ENCODE measurements at regions not wholly inside any gene's neighbourhood (a gene's known extent, or its start where the extent isn't known, plus 50 kb on each side); places are given as distances from the start of the nearest gene placed in this dataset.

DNA sequence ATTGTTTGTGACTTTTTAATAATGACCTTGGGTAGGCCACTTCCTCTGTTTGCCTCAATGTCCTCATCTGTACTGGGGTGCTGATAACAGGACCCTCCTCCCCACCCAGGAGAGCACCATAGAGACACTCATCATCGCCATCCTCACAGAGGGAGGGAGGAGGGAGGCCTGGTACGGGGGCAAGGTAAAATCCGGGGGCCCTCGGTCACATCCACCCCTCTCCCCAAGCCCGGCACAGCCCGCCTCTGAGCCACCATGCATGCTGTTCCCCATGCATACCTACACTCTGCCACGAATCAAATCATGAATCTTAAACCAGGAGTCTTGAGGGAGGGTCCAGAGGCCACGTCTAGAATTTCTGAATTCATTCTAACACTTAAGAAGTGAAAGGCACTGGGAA lies 74.9 kb upstream of the IQSEC1 start:
- Histone ChIP-seq H3K27me3 (ENCODE audit: control insufficient read depth in 3 of 3, insufficient read depth in 3 of 3, low read length in 3 of 3) (peaks cover 0 to 2% (median 0%) of the 10 kb centered on the region in 3 donors), H3K27ac (ENCODE audit: low read depth, low read length) (no peak overlapping the region), H3K4me1 (ENCODE audit: control insufficient read depth in 3 of 3, insufficient read depth in 3 of 3, low read length in 3 of 3) (peaks cover 0 to 13% (median 11%) of the 10 kb centered on the region in 3 donors), H3K36me3 (ENCODE audit: control insufficient read depth in 3 of 3, insufficient read depth in 3 of 3, low read length in 3 of 3) (peaks cover 0 to 2% (median 0%) of the 10 kb centered on the region in 3 donors), H3K9me3 (ENCODE audit: control insufficient read depth in 3 of 3, low read length in 3 of 3) (peaks cover 0 to 2% (median 0%) of the 10 kb centered on the region in 3 donors), H3K9ac (ENCODE audit: low read depth in 1 of 3, low read length in 3 of 3) (no peak overlapping the region), H3K4me3 (ENCODE audit: low read length in 3 of 3) (no peak overlapping the region)

- no peak overlapping the region for H3K9ac ChIP-seq (ENCODE audit: low read depth in 1 of 3, low read length in 3 of 3)
- H3K4me1 ChIP-seq (ENCODE audit: control insufficient read depth in 3 of 3, insufficient read depth in 3 of 3, low read length in 3 of 3), result peaks cover 0 to 13% (median 11%) of the 10 kb centered on the region in 3 donors
- H3K27ac ChIP-seq (ENCODE audit: low read depth, low read length), result no peak overlapping the region
- no peak overlapping the region for H3K4me3 ChIP-seq (ENCODE audit: low read length in 3 of 3)
- H3K27me3 ChIP-seq (ENCODE audit: control insufficient read depth in 3 of 3, insufficient read depth in 3 of 3, low read length in 3 of 3), result peaks cover 0 to 2% (median 0%) of the 10 kb centered on the region in 3 donors
- H3K36me3 ChIP-seq (ENCODE audit: control insufficient read depth in 3 of 3, insufficient read depth in 3 of 3, low read length in 3 of 3), result peaks cover 0 to 2% (median 0%) of the 10 kb centered on the region in 3 donors
- H3K9me3 ChIP-seq (ENCODE audit: control insufficient read depth in 3 of 3, low read length in 3 of 3), result peaks cover 0 to 2% (median 0%) of the 10 kb centered on the region in 3 donors
These were observed 74.1 kb upstream of the IQSEC1 start for GRCh38 chr3:13147344-13147743.

GRCh38 chr3:13146643-13147143 lies 73.5 kb upstream of the IQSEC1 start:
- H3K27me3 ChIP-seq (ENCODE audit: control insufficient read depth in 3 of 3, insufficient read depth in 3 of 3, low read length in 3 of 3), result peaks cover 0 to 2% (median 1%) of the 10 kb centered on the region in 3 donors
- peaks cover 0 to 13% (median 11%) of the 10 kb centered on the region in 3 donors for H3K4me1 ChIP-seq (ENCODE audit: control insufficient read depth in 3 of 3, insufficient read depth in 3 of 3, low read length in 3 of 3)
- no peak overlapping the region for H3K4me3 ChIP-seq (ENCODE audit: low read length in 3 of 3)
- H3K9ac ChIP-seq (ENCODE audit: low read depth in 1 of 3, low read length in 3 of 3), result no peak overlapping the region
- peaks cover 0 to 2% (median 0%) of the 10 kb centered on the region in 3 donors for H3K36me3 ChIP-seq (ENCODE audit: control insufficient read depth in 3 of 3, insufficient read depth in 3 of 3, low read length in 3 of 3)
- no peak overlapping the region for H3K27ac ChIP-seq (ENCODE audit: low read depth, low read length)
- H3K9me3 ChIP-seq (ENCODE audit: control insufficient read depth in 3 of 3, low read length in 3 of 3), result peaks cover 0 to 2% (median 0%) of the 10 kb centered on the region in 3 donors

GRCh38 chr3:13145826-13146642 lies 72.8 kb upstream of the IQSEC1 start:
- Histone ChIP-seq H3K36me3 (ENCODE audit: control insufficient read depth in 3 of 3, insufficient read depth in 3 of 3, low read length in 3 of 3) (peaks cover 0 to 2% (median 0%) of the 10 kb centered on the region in 3 donors), H3K9ac (ENCODE audit: low read depth in 1 of 3, low read length in 3 of 3) (no peak overlapping the region), H3K9me3 (ENCODE audit: control insufficient read depth in 3 of 3, low read length in 3 of 3) (peaks cover 0 to 2% (median 0%) of the 10 kb centered on the region in 3 donors), H3K27ac (ENCODE audit: low read depth, low read length) (no peak overlapping the region), H3K4me1 (ENCODE audit: control insufficient read depth in 3 of 3, insufficient read depth in 3 of 3, low read length in 3 of 3) (peaks cover 0 to 13% (median 11%) of the 10 kb centered on the region in 3 donors), H3K27me3 (ENCODE audit: control insufficient read depth in 3 of 3, insufficient read depth in 3 of 3, low read length in 3 of 3) (peaks cover 0 to 3% (median 2%) of the 10 kb centered on the region in 3 donors), H3K4me3 (ENCODE audit: low read length in 3 of 3) (no peak overlapping the region)

- no peak overlapping the region for H3K4me3 ChIP-seq (ENCODE audit: low read length in 3 of 3)
- no peaks in the 10 kb centered on the region for H3K36me3 ChIP-seq (ENCODE audit: control insufficient read depth in 3 of 3, insufficient read depth in 3 of 3, low read length in 3 of 3)
- no peak overlapping the region for H3K9ac ChIP-seq (ENCODE audit: low read depth in 1 of 3, low read length in 3 of 3)
- peaks cover 0 to 13% (median 11%) of the 10 kb centered on the region in 3 donors for H3K4me1 ChIP-seq (ENCODE audit: control insufficient read depth in 3 of 3, insufficient read depth in 3 of 3, low read length in 3 of 3)
- H3K27ac ChIP-seq (ENCODE audit: low read depth, low read length), result no peak overlapping the region
- peaks cover under 1 to 7% (median 3%) of the 10 kb centered on the region in 3 donors for H3K27me3 ChIP-seq (ENCODE audit: control insufficient read depth in 3 of 3, insufficient read depth in 3 of 3, low read length in 3 of 3)
- H3K9me3 ChIP-seq (ENCODE audit: control insufficient read depth in 3 of 3, low read length in 3 of 3), result peaks cover 0 to 2% (median 0%) of the 10 kb centered on the region in 3 donors
These were observed 72.0 kb upstream of the IQSEC1 start for GRCh38 chr3:13145131-13145825.

- H3K4me3 ChIP-seq (ENCODE audit: low read length in 3 of 3), result no peak overlapping the region
- peaks cover 0 to 2% (median 0%) of the 10 kb centered on the region in 3 donors for H3K9me3 ChIP-seq (ENCODE audit: control insufficient read depth in 3 of 3, low read length in 3 of 3)
- H3K27ac ChIP-seq (ENCODE audit: low read depth, low read length), result no peak overlapping the region
- peak overlapping the region in 1 of 3 donors; percentile 50 for H3K9ac ChIP-seq (ENCODE audit: low read depth in 1 of 3, low read length in 3 of 3)
- H3K27me3 ChIP-seq (ENCODE audit: control insufficient read depth in 3 of 3, insufficient read depth in 3 of 3, low read length in 3 of 3), result peaks cover 3 to 7% (median 5%) of the 10 kb centered on the region in 3 donors
- H3K4me1 ChIP-seq (ENCODE audit: control insufficient read depth in 3 of 3, insufficient read depth in 3 of 3, low read length in 3 of 3), result peaks cover 0 to 13% (median 11%) of the 10 kb centered on the region in 3 donors
- no peaks in the 10 kb centered on the region for H3K36me3 ChIP-seq (ENCODE audit: control insufficient read depth in 3 of 3, insufficient read depth in 3 of 3, low read length in 3 of 3)
These were observed 71.2 kb upstream of the IQSEC1 start for GRCh38 chr3:13144163-13145023.

DNA sequence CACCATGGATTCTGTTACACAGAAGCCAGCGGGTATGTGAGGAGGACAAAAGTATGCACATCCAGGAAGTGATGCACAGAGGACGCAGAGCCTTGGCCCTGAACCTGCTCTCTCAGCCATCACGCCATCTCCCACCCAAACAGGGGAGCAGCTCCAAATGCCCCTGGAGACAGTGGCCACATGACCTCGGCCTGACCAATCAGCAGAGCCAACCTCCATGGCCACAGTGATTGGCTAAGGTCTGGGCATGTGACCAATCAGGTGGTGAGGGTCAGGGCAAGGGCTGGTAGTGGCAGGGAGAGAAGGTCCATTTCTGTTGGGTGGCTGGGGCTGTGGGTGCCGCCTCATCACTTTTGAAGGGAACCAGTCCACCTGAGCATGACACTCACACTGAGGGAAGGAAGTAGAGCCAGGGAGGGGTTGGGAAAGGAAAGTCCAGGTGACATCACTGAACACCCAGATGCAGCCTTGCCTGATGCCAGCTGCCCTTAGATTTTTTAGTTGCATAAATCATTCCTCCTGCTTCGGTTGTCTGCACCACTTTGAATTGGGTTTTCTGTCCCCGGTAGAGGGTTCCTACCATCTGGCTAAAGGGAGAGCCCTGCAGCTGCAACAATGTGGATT lies 70.3 kb upstream of the IQSEC1 start:
- Histone ChIP-seq H3K27me3 (ENCODE audit: control insufficient read depth in 3 of 3, insufficient read depth in 3 of 3, low read length in 3 of 3) (peaks cover 3 to 7% (median 5%) of the 10 kb centered on the region in 3 donors), H3K4me1 (ENCODE audit: control insufficient read depth in 3 of 3, insufficient read depth in 3 of 3, low read length in 3 of 3) (peaks cover 0 to 13% (median 11%) of the 10 kb centered on the region in 3 donors), H3K9ac (ENCODE audit: low read depth in 1 of 3, low read length in 3 of 3) (peak overlapping the region in 1 of 3 donors; percentile 50), H3K4me3 (ENCODE audit: low read length in 3 of 3) (no peak overlapping the region), H3K9me3 (ENCODE audit: control insufficient read depth in 3 of 3, low read length in 3 of 3) (peaks cover 0 to 2% (median 0%) of the 10 kb centered on the region in 3 donors), H3K27ac (ENCODE audit: low read depth, low read length) (no peak overlapping the region), H3K36me3 (ENCODE audit: control insufficient read depth in 3 of 3, insufficient read depth in 3 of 3, low read length in 3 of 3) (no peaks in the 10 kb centered on the region)

- peaks cover 3 to 7% (median 5%) of the 10 kb centered on the region in 3 donors for H3K27me3 ChIP-seq (ENCODE audit: control insufficient read depth in 3 of 3, insufficient read depth in 3 of 3, low read length in 3 of 3)
These were observed 69.5 kb upstream of the IQSEC1 start for GRCh38 chr3:13142552-13143380.

More at GRCh38 chr3:13142552-13143380, 69.5 kb upstream of the IQSEC1 start:
- Histone ChIP-seq H3K4me1 (ENCODE audit: control insufficient read depth in 3 of 3, insufficient read depth in 3 of 3, low read length in 3 of 3) (peaks cover 0 to 13% (median 11%) of the 10 kb centered on the region in 3 donors), H3K9ac (ENCODE audit: low read depth in 1 of 3, low read length in 3 of 3) (no peak overlapping the region), H3K9me3 (ENCODE audit: control insufficient read depth in 3 of 3, low read length in 3 of 3) (peaks cover 0 to 2% (median 0%) of the 10 kb centered on the region in 3 donors), H3K27ac (ENCODE audit: low read depth, low read length) (no peak overlapping the region), H3K4me3 (ENCODE audit: low read length in 3 of 3) (no peak overlapping the region), H3K36me3 (ENCODE audit: control insufficient read depth in 3 of 3, insufficient read depth in 3 of 3, low read length in 3 of 3) (no peaks in the 10 kb centered on the region)

Data from skeletal muscle tissue (tissue), 3 donors.